H4 (cell line): ENCODE measurements at regions not wholly inside any gene's neighbourhood (a gene's known extent, or its start where the extent isn't known, plus 50 kb on each side); places are given as distances from the start of the nearest gene placed in this dataset.
A peak's percentile ranks its signal among the peaks of the same experiment; 100 is the strongest.
"Not testable (repeated sequence)": the region's sequence is repeated elsewhere in the genome, so short reads cannot be mapped to it uniquely, and the experiment has no call there.

Source experiments
- DNase-seq: peaks from one replicate; pipeline ENCODE4 v3.0.0-alpha.2; 2015; ENCODE audit warnings: low spot score

- no peak for DNase-seq
Observed at GRCh38 chr1:60861961-60862567, 220.3 kb upstream of the NFIA start.

- no peak for DNase-seq
Observed at GRCh38 chr1:60859111-60859510, 223.2 kb upstream of the NFIA start.

- no peak for DNase-seq
Observed at GRCh38 chr1:60857851-60858250, 224.5 kb upstream of the NFIA start.

- no peak for DNase-seq
Observed at GRCh38 chr1:60850084-60850483, 232.3 kb upstream of the NFIA start.

GRCh38 chr1:60849401-60849800 lies 233.0 kb upstream of the NFIA start:
- DNase-seq, result no peak

- peak; percentile 28 for DNase-seq
Observed at GRCh38 chr1:60848583-60849188, 233.7 kb upstream of the NFIA start.

- DNase-seq, result no peak
Observed at GRCh38 chr1:60847855-60848582, 234.3 kb upstream of the NFIA start.

GRCh38 chr1:60847391-60847790 lies 235.0 kb upstream of the NFIA start:
- no peak for DNase-seq

- not testable (repeated sequence) for DNase-seq
Observed at GRCh38 chr1:60845659-60846058, 236.7 kb upstream of the NFIA start.

- no peak for DNase-seq
Observed at GRCh38 chr1:60842304-60842703, 240.1 kb upstream of the NFIA start.

GRCh38 chr1:60841116-60842046 lies 241.0 kb upstream of the NFIA start:
- DNase-seq, result no peak

GRCh38 chr1:60840476-60840875 lies 241.9 kb upstream of the NFIA start:
- DNase-seq, result not testable (repeated sequence)

- no peak for DNase-seq
Observed at GRCh38 chr1:60835649-60836048, 246.7 kb upstream of the NFIA start.

- DNase-seq, result no peak
Observed at GRCh38 chr1:60833173-60833572, 249.2 kb upstream of the NFIA start.

GRCh38 chr1:60832367-60832766 lies 250.0 kb upstream of the NFIA start:
- no peak for DNase-seq

- DNase-seq, result no peak
Observed at GRCh38 chr1:60831780-60832179, 250.6 kb upstream of the NFIA start.

GRCh38 chr1:60828944-60829343 lies 253.4 kb upstream of the NFIA start:
- DNase-seq, result no peak

- no peak for DNase-seq
Observed at GRCh38 chr1:60826320-60827094, 255.9 kb upstream of the NFIA start.

- DNase-seq, result peak; percentile 13
Observed at GRCh38 chr1:60825593-60825992, 256.8 kb upstream of the NFIA start.

- no peak for DNase-seq
Observed at GRCh38 chr1:60823151-60823550, 259.2 kb upstream of the NFIA start.

GRCh38 chr1:60822252-60822651 lies 260.1 kb upstream of the NFIA start:
- no peak for DNase-seq
